Kidney (tissue), 13 donors: ENCODE measurements at regions not wholly inside any gene's neighbourhood (a gene's known extent, or its start where the extent isn't known, plus 50 kb on each side); places are given as distances from the start of the nearest gene placed in this dataset.
"Not testable (repeated sequence)": the region's sequence is repeated elsewhere in the genome, so short reads cannot be mapped to it uniquely, and the experiment has no call there.

Experiments used
- DNase-seq, 5 donors: peaks; one replicate each; pipeline ENCODE4 v3.0.0-alpha.2; 2013 to 2020
- FAIRE-seq: peaks from 2 replicates; lab custom pipeline; 2012; peaks lifted over from hg19 to GRCh38; lab: Jason Lieb, UNC
- H3K27ac ChIP-seq, 2 donors: one replicate each; pipeline ENCODE4 v1.7.0; 2013; ENCODE audit warnings: low read depth in 2 of 2, low read length in 2 of 2, inconsistent platforms in 1 of 2
- H3K27me3 ChIP-seq: one replicate; pipeline ENCODE4 v1.7.1; 2013; ENCODE audit warnings: low read length, inconsistent platforms; ENCODE audit not compliant: control insufficient read depth, insufficient read depth
- H3K36me3 ChIP-seq, 3 donors: one replicate each; pipeline versions ENCODE4 v1.7.0 to v1.7.1; 2013; ENCODE audit warnings: low read length in 3 of 3, control low read depth in 1 of 3, inconsistent platforms in 1 of 3; ENCODE audit not compliant: insufficient read depth in 3 of 3, control insufficient read depth in 2 of 3
- H3K4me1 ChIP-seq, 3 donors: one replicate each; pipeline versions ENCODE4 v1.7.0 to v1.7.1; 2013; ENCODE audit warnings: low read length in 3 of 3, inconsistent platforms in 1 of 3, low read depth in 1 of 3; ENCODE audit not compliant: control insufficient read depth in 2 of 3, insufficient read depth in 2 of 3
- H3K4me3 ChIP-seq, 3 donors: one replicate each; pipeline versions ENCODE4 v1.7.0 to v1.8.1; 2013; ENCODE audit warnings: low read length in 3 of 3, control low read depth in 1 of 3, inconsistent platforms in 1 of 3
- H3K9ac ChIP-seq, 3 donors: one replicate each; pipeline versions ENCODE4 v1.7.0 to v1.7.1; 2013; ENCODE audit warnings: low read length in 3 of 3, control low read depth in 1 of 3, inconsistent platforms in 1 of 3
- H3K9me3 ChIP-seq, 3 donors: one replicate each; pipeline versions ENCODE4 v1.7.0 to v1.7.1; 2013; ENCODE audit warnings: low read length in 3 of 3, control low read depth in 1 of 3, inconsistent platforms in 1 of 3; ENCODE audit not compliant: control insufficient read depth in 2 of 3, insufficient read depth in 1 of 3
- intact Hi-C: fragments of 100-400 bp; cut with DNase I; formaldehyde crosslinking; loops from one replicate; pipeline ENCODE4 v1.11.1; 2022
- TF ChIP-seq, protein P1 (sequence below): IDR thresholded peaks from 3 replicates; pipeline ENCODE4 v1.5.1; 2012; ENCODE audit warnings: mild to moderate bottlenecking, moderate library complexity, borderline replicate concordance; ENCODE audit not compliant: insufficient read depth; ENCODE audit errors: extremely low read depth
- donor health status: control.
- donor health status: control.
- donor health status: control.
- donor health status: control.
- donor health status: control.
- donor health status: DM: yes; HTN: yes; CAD: no.
- donor health status: Normal renal cell carcinoma (clear cell type).

DNA sequence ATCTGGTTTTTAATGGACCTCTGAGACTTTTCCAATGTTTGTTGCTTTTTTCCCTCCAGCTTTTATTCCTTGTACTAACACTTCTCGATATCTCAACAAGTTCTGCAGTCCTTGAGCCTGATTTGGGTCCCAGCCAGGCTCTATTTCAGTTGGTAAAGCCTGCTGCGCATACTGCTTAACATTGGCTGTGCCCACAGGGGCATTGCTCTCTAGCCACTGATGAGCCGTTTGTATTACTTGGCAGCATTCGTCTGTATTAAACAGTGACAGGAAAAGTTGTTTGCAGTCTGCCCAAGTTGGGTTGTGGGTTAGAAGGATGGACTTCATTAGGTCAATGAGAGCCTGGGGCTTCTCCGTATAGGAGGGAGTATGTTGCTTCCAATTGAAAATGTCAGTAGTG, 59.6 kb upstream of the XAGE1B start:
- peaks cover 3% of the 10 kb centered on the region for H3K27me3 ChIP-seq
- H3K27ac ChIP-seq, result no peak overlapping the region
- no peak for DNase-seq
- no peaks in the 10 kb centered on the region for H3K4me1 ChIP-seq
- H3K4me3 ChIP-seq, result no peak overlapping the region
- no peaks in the 10 kb centered on the region for H3K36me3 ChIP-seq
- intact Hi-C loops, result no loop called here
- TF ChIP-seq, protein P1, sequence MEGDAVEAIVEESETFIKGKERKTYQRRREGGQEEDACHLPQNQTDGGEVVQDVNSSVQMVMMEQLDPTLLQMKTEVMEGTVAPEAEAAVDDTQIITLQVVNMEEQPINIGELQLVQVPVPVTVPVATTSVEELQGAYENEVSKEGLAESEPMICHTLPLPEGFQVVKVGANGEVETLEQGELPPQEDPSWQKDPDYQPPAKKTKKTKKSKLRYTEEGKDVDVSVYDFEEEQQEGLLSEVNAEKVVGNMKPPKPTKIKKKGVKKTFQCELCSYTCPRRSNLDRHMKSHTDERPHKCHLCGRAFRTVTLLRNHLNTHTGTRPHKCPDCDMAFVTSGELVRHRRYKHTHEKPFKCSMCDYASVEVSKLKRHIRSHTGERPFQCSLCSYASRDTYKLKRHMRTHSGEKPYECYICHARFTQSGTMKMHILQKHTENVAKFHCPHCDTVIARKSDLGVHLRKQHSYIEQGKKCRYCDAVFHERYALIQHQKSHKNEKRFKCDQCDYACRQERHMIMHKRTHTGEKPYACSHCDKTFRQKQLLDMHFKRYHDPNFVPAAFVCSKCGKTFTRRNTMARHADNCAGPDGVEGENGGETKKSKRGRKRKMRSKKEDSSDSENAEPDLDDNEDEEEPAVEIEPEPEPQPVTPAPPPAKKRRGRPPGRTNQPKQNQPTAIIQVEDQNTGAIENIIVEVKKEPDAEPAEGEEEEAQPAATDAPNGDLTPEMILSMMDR, result no peak
- FAIRE-seq, result no peak
- H3K9me3 ChIP-seq, result no peaks in the 10 kb centered on the region
- H3K9ac ChIP-seq, result no peak overlapping the region

DNA sequence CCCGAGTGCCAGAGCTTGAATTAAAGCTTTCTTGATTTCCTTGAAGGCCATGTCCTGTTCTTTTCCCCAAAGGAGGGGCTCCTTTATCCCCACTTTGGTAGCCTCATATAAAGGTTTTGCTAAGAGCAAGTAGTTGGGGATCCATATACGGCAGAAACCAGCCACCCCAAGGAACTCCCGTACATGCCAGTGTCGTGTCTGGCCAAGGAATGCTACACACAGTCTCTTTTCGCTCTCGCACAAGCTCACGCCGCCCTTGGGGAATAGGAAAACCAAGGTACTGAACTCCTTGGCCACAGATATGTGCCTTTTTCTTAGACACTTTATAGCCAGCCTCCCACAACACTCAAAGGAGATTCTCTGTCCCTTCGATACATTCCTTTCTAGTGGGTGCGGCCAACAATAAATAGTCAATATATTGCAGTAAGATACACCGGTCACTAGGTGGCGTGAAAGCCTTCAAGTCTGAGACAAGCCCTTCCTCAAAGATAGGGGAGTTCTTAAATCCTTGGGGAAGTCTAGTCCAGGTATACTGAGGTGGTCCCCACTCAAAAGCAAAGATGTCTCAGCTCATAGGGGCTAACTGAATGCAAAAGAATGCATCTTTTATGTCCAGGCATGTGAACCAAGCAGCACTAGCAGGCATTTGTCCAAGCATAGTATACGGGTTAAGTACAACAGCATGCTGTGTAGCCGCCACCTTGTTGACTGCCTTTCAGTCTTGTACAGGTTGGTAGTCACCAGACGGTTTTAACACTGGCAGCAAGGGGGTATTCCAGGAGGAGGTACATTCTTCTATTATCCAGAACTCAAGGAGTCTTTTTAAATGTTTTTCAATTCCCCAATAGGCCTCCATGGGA, 57.8 kb upstream of the XAGE1B start:
- Histone ChIP-seq H3K27me3 (peaks cover 4% of the 10 kb centered on the region), H3K4me3 (peak overlapping the region in 1 of 3 donors; percentile 32), H3K9me3 (no peaks in the 10 kb centered on the region), H3K9ac (no peak overlapping the region), H3K27ac (no peak overlapping the region), H3K36me3 (no peaks in the 10 kb centered on the region), H3K4me1 (no peaks in the 10 kb centered on the region)
- FAIRE-seq (no peak), DNase-seq (peak in 3 of 5 donors; percentile 32 to 80 (median 61))
- TF ChIP-seq, protein P1, result peak; percentile 50
- intact Hi-C loops, result no loop called here

DNA sequence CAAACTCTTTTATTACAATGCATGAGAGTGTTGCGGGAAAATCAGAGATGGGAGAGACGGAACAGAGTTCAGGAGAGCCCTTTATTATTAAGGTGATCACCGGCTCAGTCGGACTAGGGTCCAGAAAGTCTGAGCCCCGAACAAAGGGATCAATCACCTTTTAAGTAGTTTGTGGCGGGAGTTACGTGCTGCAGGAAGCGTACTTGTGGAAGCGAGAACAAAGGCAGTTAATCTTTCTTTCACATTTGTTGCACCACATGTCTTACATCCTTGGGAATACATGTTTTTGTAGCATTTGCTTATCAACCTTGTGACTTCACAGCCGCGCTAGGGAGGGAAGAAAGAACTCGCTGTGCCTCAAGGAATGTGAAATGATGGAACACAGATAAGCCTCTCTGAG, 51.3 kb upstream of the XAGE1B start:
- H3K27ac ChIP-seq, H3K9me3 ChIP-seq, H3K4me1 ChIP-seq, intact Hi-C loops, H3K27me3 ChIP-seq, H3K9ac ChIP-seq, FAIRE-seq, H3K36me3 ChIP-seq, H3K4me3 ChIP-seq: not testable (repeated sequence)
- DNase-seq, result peak in 1 of 5 donors; percentile 11
